ENCODE measurements at regions not wholly inside any gene's neighbourhood (a gene's known extent, or its start where the extent isn't known, plus 50 kb on each side); places are given as distances from the start of the nearest gene placed in this dataset.

DNA sequence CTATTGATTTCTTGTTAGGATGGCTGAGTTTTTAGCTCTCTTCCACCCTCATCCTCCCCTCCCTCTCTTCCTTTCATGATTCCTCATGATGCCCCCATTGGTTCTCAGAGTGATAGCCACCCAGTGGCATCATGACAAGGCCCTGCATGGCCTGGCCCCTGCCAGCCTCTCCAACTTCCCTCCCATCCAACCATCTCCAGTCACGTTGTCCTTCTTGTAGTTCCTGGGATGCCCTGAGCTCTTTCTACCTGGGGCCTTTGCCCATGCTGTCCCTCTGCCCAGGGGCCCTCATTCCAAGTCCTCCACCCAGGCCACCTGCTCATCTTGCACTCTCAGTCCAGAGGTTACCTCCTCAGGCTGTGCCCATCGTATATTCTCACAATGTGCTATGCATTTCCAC, 247.5 kb downstream of the TFCP2L1 start:
- intact Hi-C loops (cut with DNase I): no loop called here
- DNase-seq (ENCODE audit: low spot score) (peak; percentile 12), ATAC-seq (no peak)

GRCh38 chr2:121038031-121038430, 247.0 kb downstream of the TFCP2L1 start:
- no peak for DNase-seq (ENCODE audit: low spot score)
- ATAC-seq: no peak
- intact Hi-C loops (cut with DNase I): no loop called here

DNA sequence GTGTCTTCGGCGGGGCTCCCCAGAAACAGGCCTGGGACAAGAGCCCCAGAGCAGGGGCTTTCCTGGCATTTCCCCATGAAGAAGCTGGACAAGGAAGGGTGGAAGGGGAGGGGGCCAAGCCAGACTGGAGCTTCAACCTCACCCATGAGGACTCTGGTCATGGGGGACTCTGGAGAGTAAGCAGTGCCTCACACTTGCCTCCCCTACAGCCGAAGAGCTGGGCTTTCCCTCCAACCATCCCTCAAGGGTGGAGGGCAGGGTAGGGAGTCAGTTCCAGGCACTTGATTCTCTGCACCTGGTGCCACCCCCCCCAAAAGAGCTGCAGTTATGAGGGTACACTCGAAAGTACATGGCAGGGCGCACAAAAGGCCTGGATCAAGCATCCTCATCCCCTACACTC, 246.6 kb downstream of the TFCP2L1 start:
- ATAC-seq: no peak
- intact Hi-C loops (cut with DNase I): no loop called here
- DNase-seq (ENCODE audit: low spot score): peak; percentile 27

DNA sequence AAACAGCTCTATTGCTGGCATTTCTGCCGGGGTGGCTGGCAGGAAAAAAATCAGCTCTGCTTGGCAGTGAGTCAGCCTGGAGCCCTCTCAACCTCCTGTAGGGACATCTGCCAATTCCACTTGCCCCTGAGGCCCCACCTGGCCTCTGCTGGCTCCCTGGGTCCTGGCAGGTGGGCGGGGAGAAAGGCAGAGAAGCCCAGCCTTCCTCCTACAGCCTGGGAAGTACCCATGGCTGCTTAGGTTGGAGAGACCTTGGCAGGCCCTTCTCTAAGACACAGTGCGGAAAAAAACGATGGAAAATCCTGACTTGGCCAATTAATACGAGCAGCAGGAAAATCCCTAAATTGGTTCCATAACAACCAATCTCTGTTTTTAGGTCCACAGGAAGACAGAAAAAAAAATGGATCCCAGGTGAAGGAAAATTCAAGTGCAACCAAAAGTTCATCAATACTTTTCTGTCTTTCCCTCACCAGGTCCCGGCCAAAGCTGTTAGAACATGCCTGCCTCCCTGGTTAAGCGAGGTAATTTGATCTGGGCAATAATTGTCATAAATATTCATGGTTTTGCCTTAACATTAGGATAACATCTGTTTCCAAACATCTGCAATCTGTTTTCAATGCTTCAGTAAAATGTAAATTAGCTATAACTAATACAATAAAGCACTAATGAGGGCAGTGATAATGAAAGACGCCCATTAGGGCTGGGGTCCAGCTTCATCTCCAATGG, 245.9 kb downstream of the TFCP2L1 start:
- ATAC-seq (peak; percentile 10), DNase-seq (ENCODE audit: low spot score) (peak; percentile 22)

GRCh38 chr2:121039679-121040078, 245.3 kb downstream of the TFCP2L1 start:
- intact Hi-C loops (cut with DNase I): no loop called here
- ATAC-seq: no peak
- no peak for DNase-seq (ENCODE audit: low spot score)

More for the DNA sequence above, 245.9 kb downstream of the TFCP2L1 start:
- intact Hi-C loops (cut with DNase I): no loop called here

GRCh38 chr2:121041516-121041915, 243.5 kb downstream of the TFCP2L1 start:
- ATAC-seq: no peak
- intact Hi-C loops (cut with DNase I): no loop called here
- no peak for DNase-seq (ENCODE audit: low spot score)

GRCh38 chr2:121043061-121043826, 241.8 kb downstream of the TFCP2L1 start:
- ATAC-seq (no peak), DNase-seq (ENCODE audit: low spot score) (peak; percentile 19)
- intact Hi-C loops (cut with DNase I): no loop called here

GRCh38 chr2:121043827-121044222, 241.2 kb downstream of the TFCP2L1 start:
- peak; percentile 12 for DNase-seq (ENCODE audit: low spot score)
- intact Hi-C loops (cut with DNase I): no loop called here
- ATAC-seq: no peak

DNA sequence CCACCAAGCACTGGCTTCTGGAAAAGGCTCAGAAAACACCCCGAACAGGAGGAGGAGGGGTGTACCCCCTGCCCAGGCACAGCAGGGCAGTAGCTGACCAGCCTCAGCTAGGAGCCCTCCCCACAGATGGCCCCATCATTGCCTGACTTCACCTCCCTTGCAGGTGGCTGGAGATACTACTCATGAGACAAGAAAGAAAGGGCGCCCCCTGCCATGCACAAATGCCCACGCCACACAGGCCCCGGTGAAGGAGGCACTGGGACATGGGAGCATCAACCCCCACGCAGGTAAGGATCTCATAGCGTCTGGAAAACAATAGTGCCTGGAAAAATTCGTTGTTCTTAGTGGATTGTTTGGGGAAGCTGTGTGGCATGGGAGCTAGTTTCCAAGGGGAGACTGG, 240.6 kb downstream of the TFCP2L1 start:
- intact Hi-C loops (cut with DNase I): no loop called here
- ATAC-seq: no peak

GRCh38 chr2:121045245-121045644, 239.8 kb downstream of the TFCP2L1 start:
- intact Hi-C loops (cut with DNase I): no loop called here
- DNase-seq (ENCODE audit: low spot score) (peak; percentile 45), ATAC-seq (no peak)

More for the DNA sequence above, 240.6 kb downstream of the TFCP2L1 start:
- DNase-seq (ENCODE audit: low spot score): peak; percentile 44

- ATAC-seq (no peak), DNase-seq (ENCODE audit: low spot score) (peak; percentile 1)
- intact Hi-C loops (cut with DNase I): no loop called here
Observed at GRCh38 chr2:121046335-121046734, 238.7 kb downstream of the TFCP2L1 start.

DNA sequence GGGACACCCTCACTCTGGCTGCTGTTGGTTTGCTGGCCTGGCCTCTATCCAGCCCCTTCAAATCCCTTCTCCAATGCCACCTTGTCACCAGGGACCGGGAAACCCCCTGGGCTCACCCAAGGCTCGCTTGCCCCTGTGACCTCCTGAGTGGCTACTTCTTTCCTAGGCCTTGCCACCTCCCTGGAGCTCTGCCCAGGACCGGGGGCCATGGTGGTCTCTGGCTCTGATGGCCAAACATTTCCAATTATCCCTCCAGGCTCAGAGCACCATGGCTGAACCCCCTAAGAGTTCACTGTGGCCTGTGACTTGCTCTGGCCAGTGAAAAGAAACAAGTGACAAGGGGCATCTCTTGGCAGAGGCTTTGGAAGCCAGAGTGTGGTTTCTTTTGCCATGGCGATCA, 237.6 kb downstream of the TFCP2L1 start:
- DNase-seq (ENCODE audit: low spot score) (peak; percentile 35), ATAC-seq (no peak)
- intact Hi-C loops (cut with DNase I): no loop called here

GRCh38 chr2:121049131-121049530, 235.9 kb downstream of the TFCP2L1 start:
- ATAC-seq (no peak), DNase-seq (ENCODE audit: low spot score) (peak; percentile 13)
- intact Hi-C loops (cut with DNase I): no loop called here

GRCh38 chr2:121049950-121050585, 234.9 kb downstream of the TFCP2L1 start:
- ATAC-seq (no peak), DNase-seq (ENCODE audit: low spot score) (no peak)
- intact Hi-C loops (cut with DNase I): no loop called here

GRCh38 chr2:121051311-121051710, 233.7 kb downstream of the TFCP2L1 start:
- DNase-seq (ENCODE audit: low spot score) (no peak), ATAC-seq (no peak)
- intact Hi-C loops (cut with DNase I): no loop called here

DNA sequence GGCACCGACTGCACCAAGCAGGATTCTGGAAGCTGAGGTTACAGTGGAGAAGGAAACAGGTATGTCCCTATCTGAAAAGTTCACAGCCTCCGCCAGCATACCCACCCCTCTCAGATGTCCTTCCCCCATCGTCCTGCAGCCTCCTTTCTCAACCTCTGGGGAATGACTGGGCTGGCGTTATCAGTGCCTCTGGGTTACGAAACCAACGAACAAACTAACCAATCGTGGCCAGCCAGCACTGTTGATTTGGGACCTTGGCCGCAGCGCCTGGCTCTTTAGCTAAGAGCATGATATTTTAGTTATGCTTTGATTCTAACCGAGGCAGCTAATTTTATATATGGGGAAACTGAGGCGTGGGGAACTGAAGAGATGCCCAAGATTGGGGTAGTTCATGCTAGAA, 233.0 kb downstream of the TFCP2L1 start:
- intact Hi-C loops (cut with DNase I): no loop called here
- ATAC-seq: no peak
- DNase-seq (ENCODE audit: low spot score): no peak

GRCh38 chr2:121052521-121052920, 232.5 kb downstream of the TFCP2L1 start:
- no peak for ATAC-seq
- intact Hi-C loops (cut with DNase I): no loop called here
- no peak for DNase-seq (ENCODE audit: low spot score)

- no peak for DNase-seq (ENCODE audit: low spot score)
- no peak for ATAC-seq
- intact Hi-C loops (cut with DNase I): no loop called here
Observed at GRCh38 chr2:121055088-121055487, 229.9 kb downstream of the TFCP2L1 start.

DNA sequence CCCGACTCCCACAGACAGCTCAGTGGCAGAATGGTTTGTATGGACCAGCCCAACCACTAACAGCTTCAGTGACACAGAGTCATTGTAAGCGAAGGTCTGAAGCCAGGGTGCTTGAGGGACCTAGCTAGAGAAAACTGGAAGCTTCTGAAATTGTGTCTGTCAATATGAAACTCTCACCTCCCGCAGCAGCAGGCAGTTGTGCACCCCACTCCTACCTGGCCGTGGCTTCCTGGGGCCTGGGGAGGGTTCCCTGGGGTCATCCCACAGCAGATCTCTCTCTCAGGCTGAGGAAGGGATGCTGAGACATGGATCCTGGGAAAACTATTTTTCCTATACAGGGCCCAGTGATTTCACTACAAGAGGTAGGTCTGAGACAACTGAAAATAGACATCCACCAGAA, 229.5 kb downstream of the TFCP2L1 start:
- ATAC-seq (no peak), DNase-seq (ENCODE audit: low spot score) (no peak)
- intact Hi-C loops (cut with DNase I): no loop called here

Data from sciatic nerve (tissue), 2 donors.